ENCODE measurements at regions not wholly inside any gene's neighbourhood (a gene's known extent, or its start where the extent isn't known, plus 50 kb on each side); places are given as distances from the start of the nearest gene placed in this dataset.

DNA sequence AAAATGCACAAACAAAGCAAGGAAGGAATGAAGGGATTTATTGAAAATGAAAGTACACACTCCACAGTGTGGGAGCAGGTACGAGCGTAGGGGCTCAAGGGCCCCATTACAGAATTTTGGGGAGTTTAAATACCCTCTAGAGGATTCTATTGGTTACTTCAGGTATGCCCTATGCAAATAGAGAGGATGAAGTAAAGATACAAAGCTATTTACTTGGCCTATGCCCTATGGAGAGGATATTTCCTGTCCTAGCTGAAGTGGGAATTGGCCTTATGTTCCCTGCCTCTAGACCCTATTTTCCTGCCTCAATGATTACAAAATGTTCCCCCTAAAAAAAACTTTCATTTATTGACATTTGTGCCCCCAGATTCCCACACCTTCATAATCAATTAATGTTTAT is 59.7 kb upstream of the ASIP start:
- Histone ChIP-seq H3K27me3 (ENCODE audit: control insufficient read depth, low read length) (peaks cover 19% of the 10 kb centered on the region), H4K20me1 (ENCODE audit: control insufficient read depth, insufficient read depth, low read depth, low read length) (no peaks in the 10 kb centered on the region), H3K4me3 (ENCODE audit: low read length) (no peak overlapping the region), H3K4me1 (ENCODE audit: control insufficient read depth, low read length) (peaks cover 3% of the 10 kb centered on the region; the same call in 1 of the 2 replicates), H3K9me3 (ENCODE audit: control insufficient read depth, insufficient read depth, low read length) (no peaks in the 10 kb centered on the region), H3K4me2 (ENCODE audit: low read length) (no peak overlapping the region), H3K27ac (ENCODE audit: low read depth, low read length) (no peak overlapping the region), H3K79me2 (ENCODE audit: control insufficient read depth, low read length) (no peaks in the 10 kb centered on the region), H3K9me2 (replicated peaks; ENCODE audit: control insufficient read depth, low read length) (no peaks in the 10 kb centered on the region), H3F3A (ENCODE audit: control insufficient read depth, insufficient read depth) (no peaks in the 10 kb centered on the region), H3K36me3 (ENCODE audit: control insufficient read depth, low read length) (no peaks in the 10 kb centered on the region)
- TF ChIP-seq, protein P1, sequence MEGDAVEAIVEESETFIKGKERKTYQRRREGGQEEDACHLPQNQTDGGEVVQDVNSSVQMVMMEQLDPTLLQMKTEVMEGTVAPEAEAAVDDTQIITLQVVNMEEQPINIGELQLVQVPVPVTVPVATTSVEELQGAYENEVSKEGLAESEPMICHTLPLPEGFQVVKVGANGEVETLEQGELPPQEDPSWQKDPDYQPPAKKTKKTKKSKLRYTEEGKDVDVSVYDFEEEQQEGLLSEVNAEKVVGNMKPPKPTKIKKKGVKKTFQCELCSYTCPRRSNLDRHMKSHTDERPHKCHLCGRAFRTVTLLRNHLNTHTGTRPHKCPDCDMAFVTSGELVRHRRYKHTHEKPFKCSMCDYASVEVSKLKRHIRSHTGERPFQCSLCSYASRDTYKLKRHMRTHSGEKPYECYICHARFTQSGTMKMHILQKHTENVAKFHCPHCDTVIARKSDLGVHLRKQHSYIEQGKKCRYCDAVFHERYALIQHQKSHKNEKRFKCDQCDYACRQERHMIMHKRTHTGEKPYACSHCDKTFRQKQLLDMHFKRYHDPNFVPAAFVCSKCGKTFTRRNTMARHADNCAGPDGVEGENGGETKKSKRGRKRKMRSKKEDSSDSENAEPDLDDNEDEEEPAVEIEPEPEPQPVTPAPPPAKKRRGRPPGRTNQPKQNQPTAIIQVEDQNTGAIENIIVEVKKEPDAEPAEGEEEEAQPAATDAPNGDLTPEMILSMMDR (IDR thresholded peaks at IDR 0.05; ENCODE audit: low read depth, low read length, poor library complexity, severe bottlenecking) = no peak
- no peak for TF ChIP-seq EZH2phosphoT487 (IDR thresholded peaks at IDR 0.05; ENCODE audit: borderline replicate concordance, low read length)

DNA sequence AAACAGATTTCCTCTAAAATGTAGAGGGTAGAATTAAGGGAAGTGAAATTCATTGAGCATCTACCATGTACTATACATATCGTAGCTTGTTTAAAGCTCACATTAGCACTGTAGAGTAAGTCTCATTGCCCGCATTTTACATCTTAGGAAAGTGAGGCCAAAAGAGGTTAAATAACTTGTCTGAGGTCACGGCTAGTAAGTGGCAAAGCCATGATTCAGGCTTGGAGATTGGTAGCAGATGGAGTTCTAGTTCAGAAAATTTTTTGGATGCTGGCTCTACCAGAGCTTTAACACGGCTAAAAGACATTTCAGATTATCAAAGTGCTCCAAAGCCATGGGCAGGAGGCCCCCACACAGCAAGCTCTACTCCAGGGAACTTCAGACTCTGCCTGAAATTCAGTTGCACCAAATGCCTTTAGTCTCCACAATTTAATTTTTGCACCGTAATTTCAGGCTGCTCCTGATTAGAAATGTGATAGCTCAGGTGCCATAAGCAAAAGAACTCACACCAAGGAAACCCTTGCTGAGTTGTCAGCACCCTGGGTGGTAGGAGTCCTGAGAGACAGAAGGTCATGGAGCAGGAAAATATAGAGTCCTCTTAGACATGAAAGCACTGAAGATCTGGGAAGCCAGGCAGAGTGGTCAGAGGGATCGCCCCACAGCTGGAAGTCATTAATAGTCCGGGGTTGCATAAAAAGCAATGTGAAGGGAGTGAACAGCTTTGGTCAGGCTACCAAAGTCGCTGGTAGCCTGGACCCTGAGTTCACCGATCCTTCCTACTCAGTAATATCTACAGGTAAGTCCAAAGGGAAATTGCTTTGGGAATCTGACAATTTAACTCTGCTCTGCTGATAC is 55.2 kb upstream of the ASIP start:
- TF ChIP-seq, protein P1 (IDR thresholded peaks at IDR 0.05; ENCODE audit: low read depth, low read length, poor library complexity, severe bottlenecking) = no peak
- no peak for TF ChIP-seq EZH2phosphoT487 (IDR thresholded peaks at IDR 0.05; ENCODE audit: borderline replicate concordance, low read length)

DNA sequence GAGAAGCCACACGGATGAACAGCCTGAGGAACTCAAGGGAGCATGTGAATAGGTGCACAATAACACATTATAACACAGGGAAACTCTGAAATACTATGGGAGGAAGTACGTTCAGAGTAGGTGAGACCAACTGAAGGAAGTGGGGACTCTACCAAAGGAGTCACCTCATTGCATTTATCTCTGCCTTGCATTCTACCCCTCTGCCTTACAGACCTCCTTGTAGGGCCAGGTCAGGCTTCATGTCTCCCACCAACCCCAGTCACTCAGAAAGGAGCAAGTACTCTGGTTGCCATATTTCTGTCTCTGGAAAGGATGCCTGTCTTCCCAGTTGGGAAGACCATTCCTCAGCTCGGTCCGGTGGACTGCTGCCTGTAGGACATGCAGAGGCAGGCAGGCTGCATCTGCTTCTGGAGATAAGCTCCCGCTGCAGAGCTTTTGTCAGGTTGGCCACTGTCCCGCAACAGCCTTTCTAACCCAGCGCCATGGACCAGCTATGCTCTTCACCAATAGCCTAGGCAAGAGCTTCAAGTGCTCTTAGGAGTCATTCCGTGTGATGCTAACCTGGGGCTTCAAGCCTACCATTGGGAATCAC is 51.6 kb upstream of the ASIP start:
- H3K9me2 ChIP-seq (replicated peaks; ENCODE audit: control insufficient read depth, low read length) = no peaks in the 10 kb centered on the region
- peaks cover 21% of the 10 kb centered on the region for H3K27me3 ChIP-seq (ENCODE audit: control insufficient read depth, low read length)
- H3K27ac ChIP-seq (ENCODE audit: low read depth, low read length) = no peak overlapping the region
- H3K4me1 ChIP-seq (ENCODE audit: control insufficient read depth, low read length) = peaks cover 3% of the 10 kb centered on the region; the same call in 1 of the 2 replicates
- no peaks in the 10 kb centered on the region for H4K20me1 ChIP-seq (ENCODE audit: control insufficient read depth, insufficient read depth, low read depth, low read length)
- no peaks in the 10 kb centered on the region for H3K36me3 ChIP-seq (ENCODE audit: control insufficient read depth, low read length)
- H3F3A ChIP-seq (ENCODE audit: control insufficient read depth, insufficient read depth) = no peaks in the 10 kb centered on the region
- H3K4me3 ChIP-seq (ENCODE audit: low read length) = no peak overlapping the region
- no peaks in the 10 kb centered on the region for H3K9me3 ChIP-seq (ENCODE audit: control insufficient read depth, insufficient read depth, low read length)
- H3K4me2 ChIP-seq (ENCODE audit: low read length) = no peak overlapping the region
- TF ChIP-seq, protein P1 (IDR thresholded peaks at IDR 0.05; ENCODE audit: low read depth, low read length, poor library complexity, severe bottlenecking) = no peak
- TF ChIP-seq EZH2phosphoT487 (IDR thresholded peaks at IDR 0.05; ENCODE audit: borderline replicate concordance, low read length) = no peak
- H3K79me2 ChIP-seq (ENCODE audit: control insufficient read depth, low read length) = no peaks in the 10 kb centered on the region

More for the DNA sequence above, 55.2 kb upstream of the ASIP start:
- H3K27me3 ChIP-seq (ENCODE audit: control insufficient read depth, low read length) = peaks cover 20% of the 10 kb centered on the region
- peaks cover 3% of the 10 kb centered on the region; the same call in 1 of the 2 replicates for H3K4me1 ChIP-seq (ENCODE audit: control insufficient read depth, low read length)
- H3K4me2 ChIP-seq (ENCODE audit: low read length) = no peak overlapping the region
- no peak overlapping the region for H3K27ac ChIP-seq (ENCODE audit: low read depth, low read length)
- H3K9me3 ChIP-seq (ENCODE audit: control insufficient read depth, insufficient read depth, low read length) = no peaks in the 10 kb centered on the region
- H3K36me3 ChIP-seq (ENCODE audit: control insufficient read depth, low read length) = no peaks in the 10 kb centered on the region
- no peaks in the 10 kb centered on the region for H4K20me1 ChIP-seq (ENCODE audit: control insufficient read depth, insufficient read depth, low read depth, low read length)
- no peaks in the 10 kb centered on the region for H3K79me2 ChIP-seq (ENCODE audit: control insufficient read depth, low read length)
- no peak overlapping the region for H3K4me3 ChIP-seq (ENCODE audit: low read length)
- no peaks in the 10 kb centered on the region for H3K9me2 ChIP-seq (replicated peaks; ENCODE audit: control insufficient read depth, low read length)
- H3F3A ChIP-seq (ENCODE audit: control insufficient read depth, insufficient read depth) = no peaks in the 10 kb centered on the region

Data from DOHH2 (cell line).